Upper lobe of right lung (tissue), 1 donor: ENCODE measurements at regions not wholly inside any gene's neighbourhood (a gene's known extent, or its start where the extent isn't known, plus 50 kb on each side); places are given as distances from the start of the nearest gene placed in this dataset.

ENCODE experiments used
- ATAC-seq: fragments of 200-7000 bp; cut with Tn5 transposase; one replicate; pipeline ENCODE4 v1.9.1; 2020; ENCODE audit warnings: mild to moderate bottlenecking, moderate library complexity
- DNase-seq: peaks from one replicate; pipeline ENCODE4 v3.0.0-alpha.2; 2020
- H3K27ac ChIP-seq: fragments of 200-600 bp; one replicate; pipeline ENCODE4 v1.8.0; 2022
- H3K27me3 ChIP-seq: fragments of 200-600 bp; one replicate; pipeline ENCODE4 v1.8.0; 2022; ENCODE audit warnings: mild to moderate bottlenecking
- H3K36me3 ChIP-seq: fragments of 200-600 bp; one replicate; pipeline ENCODE4 v1.8.0; 2022
- H3K4me1 ChIP-seq: fragments of 200-600 bp; one replicate; pipeline ENCODE4 v1.8.0; 2022
- H3K4me3 ChIP-seq: fragments of 200-600 bp; one replicate; pipeline ENCODE4 v1.8.0; 2022; ENCODE audit warnings: mild to moderate bottlenecking
- H3K9me3 ChIP-seq: fragments of 200-600 bp; one replicate; pipeline ENCODE4 v1.8.0; 2022
- intact Hi-C: fragments of 100-400 bp; cut with DNase I; formaldehyde crosslinking; loops from one replicate; pipeline ENCODE4 v1.11.0; 2022
- TF ChIP-seq, protein P1 (sequence below): fragments of 200-600 bp; IDR thresholded peaks from one replicate; pipeline ENCODE4 v1.8.0; 2022; ENCODE audit warnings: antibody characterized with exemption
- donor health status: DM: no; HTN: yes; CAD: no; lungs with severe emphysema.

DNA sequence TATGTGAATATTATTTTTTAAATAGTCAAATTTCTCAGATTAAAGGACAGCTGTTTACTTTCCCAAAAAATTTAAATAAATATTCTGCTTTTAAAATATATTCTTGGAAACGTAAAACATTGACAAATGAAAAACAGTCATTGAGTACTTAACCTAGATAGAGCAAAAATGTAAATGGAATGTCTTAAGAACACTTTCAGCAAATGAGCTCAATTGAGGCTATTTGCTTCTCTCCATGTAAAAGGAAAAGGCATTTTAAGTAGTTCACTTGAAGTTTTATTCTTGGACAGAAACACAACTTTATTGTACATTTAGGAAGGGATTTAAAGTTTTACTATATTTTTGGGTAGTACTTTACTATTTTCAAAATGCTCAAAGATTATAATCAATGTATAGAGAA lies 983.6 kb upstream of the TYRP1 start:
- intact Hi-C loops, result no loop called here
- no peak for ATAC-seq

GRCh38 chr9:11713077-11713476 lies 980.1 kb upstream of the TYRP1 start:
- H3K27ac ChIP-seq, result no peak overlapping the region
- no peaks in the 10 kb centered on the region for H3K27me3 ChIP-seq
- no peak for ATAC-seq
- H3K4me3 ChIP-seq, result no peak overlapping the region
- TF ChIP-seq, protein P1, sequence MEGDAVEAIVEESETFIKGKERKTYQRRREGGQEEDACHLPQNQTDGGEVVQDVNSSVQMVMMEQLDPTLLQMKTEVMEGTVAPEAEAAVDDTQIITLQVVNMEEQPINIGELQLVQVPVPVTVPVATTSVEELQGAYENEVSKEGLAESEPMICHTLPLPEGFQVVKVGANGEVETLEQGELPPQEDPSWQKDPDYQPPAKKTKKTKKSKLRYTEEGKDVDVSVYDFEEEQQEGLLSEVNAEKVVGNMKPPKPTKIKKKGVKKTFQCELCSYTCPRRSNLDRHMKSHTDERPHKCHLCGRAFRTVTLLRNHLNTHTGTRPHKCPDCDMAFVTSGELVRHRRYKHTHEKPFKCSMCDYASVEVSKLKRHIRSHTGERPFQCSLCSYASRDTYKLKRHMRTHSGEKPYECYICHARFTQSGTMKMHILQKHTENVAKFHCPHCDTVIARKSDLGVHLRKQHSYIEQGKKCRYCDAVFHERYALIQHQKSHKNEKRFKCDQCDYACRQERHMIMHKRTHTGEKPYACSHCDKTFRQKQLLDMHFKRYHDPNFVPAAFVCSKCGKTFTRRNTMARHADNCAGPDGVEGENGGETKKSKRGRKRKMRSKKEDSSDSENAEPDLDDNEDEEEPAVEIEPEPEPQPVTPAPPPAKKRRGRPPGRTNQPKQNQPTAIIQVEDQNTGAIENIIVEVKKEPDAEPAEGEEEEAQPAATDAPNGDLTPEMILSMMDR, result no peak
- H3K9me3 ChIP-seq, result no peaks in the 10 kb centered on the region
- DNase-seq, result no peak
- H3K4me1 ChIP-seq, result no peaks in the 10 kb centered on the region
- intact Hi-C loops, result no loop called here
- no peaks in the 10 kb centered on the region for H3K36me3 ChIP-seq

More for the DNA sequence above, 983.6 kb upstream of the TYRP1 start:
- Histone ChIP-seq H3K27ac (no peak overlapping the region), H3K36me3 (no peaks in the 10 kb centered on the region), H3K4me3 (no peak overlapping the region), H3K27me3 (no peaks in the 10 kb centered on the region), H3K4me1 (no peaks in the 10 kb centered on the region), H3K9me3 (no peaks in the 10 kb centered on the region)
- DNase-seq, result no peak
- TF ChIP-seq, protein P1, result no peak

DNA sequence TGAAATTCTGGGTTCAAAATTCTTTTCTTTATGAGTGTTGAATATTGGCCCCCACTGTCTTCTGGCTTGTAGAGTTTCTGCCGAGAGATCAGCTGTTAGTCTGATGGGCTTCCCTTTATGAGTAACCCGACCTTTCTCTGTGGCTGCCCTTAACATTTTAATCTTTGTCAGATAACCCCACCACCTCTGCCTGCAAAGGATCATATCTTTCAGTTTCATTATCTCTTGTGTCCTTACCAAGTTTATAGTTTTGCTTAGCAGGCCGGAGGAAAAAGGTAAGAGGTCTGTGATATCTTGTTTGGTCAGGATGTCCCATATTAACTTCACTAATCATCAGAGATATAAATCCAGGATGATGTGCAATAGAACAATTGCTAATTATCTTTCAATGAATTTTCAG lies 970.2 kb upstream of the TYRP1 start:
- no peak overlapping the region for H3K4me3 ChIP-seq
- H3K27me3 ChIP-seq, result no peaks in the 10 kb centered on the region
- ATAC-seq (no peak), DNase-seq (no peak)
- H3K27ac ChIP-seq, result no peak overlapping the region
- H3K4me1 ChIP-seq, result no peaks in the 10 kb centered on the region
- no peaks in the 10 kb centered on the region for H3K36me3 ChIP-seq
- intact Hi-C loops, result no loop called here
- no peaks in the 10 kb centered on the region for H3K9me3 ChIP-seq
- TF ChIP-seq, protein P1, result no peak

DNA sequence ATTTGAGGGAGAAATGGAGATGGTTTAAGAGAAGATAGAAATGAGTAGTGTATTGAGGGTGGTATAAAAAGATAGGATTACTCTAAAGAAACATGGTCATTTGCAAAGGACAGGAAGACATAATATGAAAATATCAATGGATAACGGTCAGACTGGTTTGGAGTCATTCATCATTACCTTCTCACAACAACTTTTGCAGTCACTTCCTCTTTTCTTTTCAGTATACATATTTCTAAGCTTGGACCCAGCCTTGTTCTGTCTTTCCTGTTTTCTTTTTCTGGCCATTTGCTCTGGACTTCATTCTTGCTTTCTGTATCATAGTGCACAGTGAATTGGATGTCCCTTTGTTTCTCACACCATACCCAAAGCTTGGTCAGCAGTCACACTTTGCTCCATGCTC lies 966.5 kb upstream of the TYRP1 start:
- DNase-seq (no peak), ATAC-seq (no peak)
- Histone ChIP-seq H3K9me3 (no peaks in the 10 kb centered on the region), H3K4me3 (no peak overlapping the region), H3K36me3 (no peaks in the 10 kb centered on the region), H3K27ac (no peak overlapping the region), H3K27me3 (no peaks in the 10 kb centered on the region), H3K4me1 (no peaks in the 10 kb centered on the region)
- TF ChIP-seq, protein P1, result no peak
- intact Hi-C loops, result no loop called here

GRCh38 chr9:11735391-11735790 lies 957.8 kb upstream of the TYRP1 start:
- ATAC-seq (no peak), DNase-seq (no peak)
- Histone ChIP-seq H3K36me3 (no peaks in the 10 kb centered on the region), H3K4me3 (no peak overlapping the region), H3K9me3 (peaks cover 9% of the 10 kb centered on the region), H3K27ac (no peak overlapping the region), H3K27me3 (no peaks in the 10 kb centered on the region), H3K4me1 (no peaks in the 10 kb centered on the region)
- TF ChIP-seq, protein P1, result no peak
- intact Hi-C loops, result no loop called here

GRCh38 chr9:11742471-11742870 lies 950.7 kb upstream of the TYRP1 start:
- no peaks in the 10 kb centered on the region for H3K9me3 ChIP-seq
- no peak overlapping the region for H3K27ac ChIP-seq
- no peak overlapping the region for H3K4me3 ChIP-seq
- H3K4me1 ChIP-seq, result no peaks in the 10 kb centered on the region
- no peak for ATAC-seq
- TF ChIP-seq, protein P1, result no peak
- intact Hi-C loops, result no loop called here
- H3K27me3 ChIP-seq, result no peaks in the 10 kb centered on the region
- no peaks in the 10 kb centered on the region for H3K36me3 ChIP-seq
- DNase-seq, result no peak
